HG02852 (cell line): ENCODE measurements at regions not wholly inside any gene's neighbourhood (a gene's known extent, or its start where the extent isn't known, plus 50 kb on each side); places are given as distances from the start of the nearest gene placed in this dataset.
"Not testable (repeated sequence)": the region's sequence is repeated elsewhere in the genome, so short reads cannot be mapped to it uniquely, and the experiment has no call there.

ENCODE experiments used
- ATAC-seq: cut with Tn5 transposase; IDR thresholded peaks from one replicate; pipeline ENCODE4 v1.9.1; 2021; ENCODE audit warnings: mild to moderate bottlenecking, moderate library complexity; ENCODE audit not compliant: unreplicated experiment

- no peak for ATAC-seq
Measured at GRCh38 chr14:84421621-84422020, 1108.3 kb upstream of the FLRT2 start.

GRCh38 chr14:84425968-84426367 lies 1104.0 kb upstream of the FLRT2 start:
- no peak for ATAC-seq

GRCh38 chr14:84432676-84433075 lies 1097.3 kb upstream of the FLRT2 start:
- no peak for ATAC-seq

GRCh38 chr14:84433961-84434360 lies 1096.0 kb upstream of the FLRT2 start:
- ATAC-seq: no peak

GRCh38 chr14:84435820-84436324 lies 1094.1 kb upstream of the FLRT2 start:
- no peak for ATAC-seq

GRCh38 chr14:84436528-84436927 lies 1093.4 kb upstream of the FLRT2 start:
- no peak for ATAC-seq

GRCh38 chr14:84442521-84442920 lies 1087.4 kb upstream of the FLRT2 start:
- ATAC-seq: no peak

GRCh38 chr14:84445486-84445885 lies 1084.5 kb upstream of the FLRT2 start:
- no peak for ATAC-seq

GRCh38 chr14:84446250-84446649 lies 1083.7 kb upstream of the FLRT2 start:
- ATAC-seq: no peak

GRCh38 chr14:84453307-84453950 lies 1076.5 kb upstream of the FLRT2 start:
- ATAC-seq: no peak

GRCh38 chr14:84454114-84454513 lies 1075.8 kb upstream of the FLRT2 start:
- ATAC-seq: no peak

GRCh38 chr14:84456946-84457345 lies 1073.0 kb upstream of the FLRT2 start:
- ATAC-seq: no peak

GRCh38 chr14:84458881-84459280 lies 1071.1 kb upstream of the FLRT2 start:
- ATAC-seq: no peak

- no peak for ATAC-seq
Measured at GRCh38 chr14:84465880-84466279, 1064.1 kb upstream of the FLRT2 start.

- ATAC-seq: no peak
Measured at GRCh38 chr14:84468153-84468552, 1061.8 kb upstream of the FLRT2 start.

- ATAC-seq: no peak
Measured at GRCh38 chr14:84477996-84478395, 1051.9 kb upstream of the FLRT2 start.

- ATAC-seq: no peak
Measured at GRCh38 chr14:84482256-84483071, 1047.5 kb upstream of the FLRT2 start.

GRCh38 chr14:84483072-84483420 lies 1046.9 kb upstream of the FLRT2 start:
- ATAC-seq: no peak

- not testable (repeated sequence) for ATAC-seq
Measured at GRCh38 chr14:84484243-84484642, 1045.7 kb upstream of the FLRT2 start.

GRCh38 chr14:84485036-84485435 lies 1044.9 kb upstream of the FLRT2 start:
- no peak for ATAC-seq

- no peak for ATAC-seq
Measured at GRCh38 chr14:84490081-84490480, 1039.9 kb upstream of the FLRT2 start.

- ATAC-seq: no peak
Measured at GRCh38 chr14:84492685-84493084, 1037.3 kb upstream of the FLRT2 start.
